Peyer's patch (tissue), 4 donors: ENCODE measurements at regions not wholly inside any gene's neighbourhood (a gene's known extent, or its start where the extent isn't known, plus 50 kb on each side); places are given as distances from the start of the nearest gene placed in this dataset.

Experiments used
- DNase-seq, 3 donors: peaks; one replicate each; pipeline ENCODE4 v3.0.0-alpha.2; 2017 to 2019
- H3K27ac ChIP-seq, 4 donors: fragments of 200-600 bp; sonication (generic); one replicate each; pipeline ENCODE4 v1.5.1; 2016 to 2019
- H3K27me3 ChIP-seq, 2 donors: fragments of 200-600 bp; sonication (generic); one replicate each; pipeline ENCODE4 v1.5.1; 2019
- H3K36me3 ChIP-seq, 3 donors: fragments of 200-600 bp; sonication (generic); one replicate each; pipeline ENCODE4 v1.5.1; 2016 to 2019
- H3K4me1 ChIP-seq, 4 donors: fragments of 200-600 bp; sonication (generic); one replicate each; pipeline ENCODE4 v1.5.1; 2016 to 2019
- H3K4me3 ChIP-seq, 4 donors: fragments of 200-600 bp; sonication (generic); 1 replicate in 3 of 4; 2 replicates in 1 of 4; pipeline ENCODE4 v1.5.1; 2016 to 2019; ENCODE audit warnings: mild to moderate bottlenecking in 1 of 4
- H3K9me3 ChIP-seq, 4 donors: fragments of 200-600 bp; sonication (generic); one replicate each; pipeline ENCODE4 v1.5.1; 2016 to 2019; ENCODE audit warnings: mild to moderate bottlenecking in 1 of 4
- CTCF ChIP-seq, 6 experiments: fragments of 450-650 bp in 4 of 6; fragments of 200-600 bp in 2 of 6; sonication (generic) in 1 of 6; IDR thresholded peaks; one replicate each; pipeline ENCODE4 v1.5.1; 2017 to 2019; ENCODE audit warnings: antibody characterized with exemption in 6 of 6, mild to moderate bottlenecking in 3 of 6, moderate library complexity in 1 of 6
- POLR2A ChIP-seq, 2 donors: fragments of 450-650 bp; IDR thresholded peaks; one replicate each; pipeline ENCODE4 v1.5.1; 2017; ENCODE audit warnings: antibody characterized with exemption in 2 of 2, mild to moderate bottlenecking in 2 of 2, moderate library complexity in 2 of 2

GRCh38 chr1:181387702-181388101 lies 95.6 kb upstream of the CACNA1E start:
- no peak for TF ChIP-seq POLR2A (IDR thresholded peaks at IDR 0.05)
- TF ChIP-seq CTCF (IDR thresholded peaks at IDR 0.05), result no peak
- Histone ChIP-seq H3K36me3 (no peaks in the 10 kb centered on the region), H3K4me1 (no peaks in the 10 kb centered on the region), H3K27me3 (no peaks in the 10 kb centered on the region), H3K4me3 (no peak overlapping the region), H3K9me3 (no peaks in the 10 kb centered on the region), H3K27ac (no peak overlapping the region)
- DNase-seq, result no peak

- DNase-seq, result no peak
- no peak for TF ChIP-seq POLR2A (IDR thresholded peaks at IDR 0.05)
- TF ChIP-seq CTCF (IDR thresholded peaks at IDR 0.05), result no peak
- no peaks in the 10 kb centered on the region for H3K27me3 ChIP-seq
- no peaks in the 10 kb centered on the region for H3K36me3 ChIP-seq
- no peaks in the 10 kb centered on the region for H3K4me1 ChIP-seq
- H3K27ac ChIP-seq, result no peak overlapping the region
- H3K9me3 ChIP-seq, result no peaks in the 10 kb centered on the region
- no peak overlapping the region for H3K4me3 ChIP-seq
Measured at GRCh38 chr1:181390410-181391077, 92.8 kb upstream of the CACNA1E start.

GRCh38 chr1:181391301-181391900 lies 91.9 kb upstream of the CACNA1E start:
- Histone ChIP-seq H3K36me3 (no peaks in the 10 kb centered on the region), H3K27ac (no peak overlapping the region), H3K9me3 (no peaks in the 10 kb centered on the region), H3K27me3 (no peaks in the 10 kb centered on the region), H3K4me1 (no peaks in the 10 kb centered on the region), H3K4me3 (no peak overlapping the region)
- no peak for DNase-seq
- TF ChIP-seq CTCF (IDR thresholded peaks at IDR 0.05) (no peak), POLR2A (IDR thresholded peaks at IDR 0.05) (no peak)

- Histone ChIP-seq H3K27me3 (no peaks in the 10 kb centered on the region), H3K4me3 (no peak overlapping the region), H3K9me3 (no peaks in the 10 kb centered on the region), H3K27ac (no peak overlapping the region), H3K36me3 (no peaks in the 10 kb centered on the region), H3K4me1 (no peaks in the 10 kb centered on the region)
- TF ChIP-seq POLR2A (IDR thresholded peaks at IDR 0.05) (no peak), CTCF (IDR thresholded peaks at IDR 0.05) (no peak)
- DNase-seq, result no peak
Measured at GRCh38 chr1:181392133-181392532, 91.2 kb upstream of the CACNA1E start.

GRCh38 chr1:181392613-181393220 lies 90.6 kb upstream of the CACNA1E start:
- Histone ChIP-seq H3K27me3 (no peaks in the 10 kb centered on the region), H3K27ac (no peak overlapping the region), H3K4me3 (no peak overlapping the region), H3K9me3 (no peaks in the 10 kb centered on the region), H3K4me1 (no peaks in the 10 kb centered on the region), H3K36me3 (no peaks in the 10 kb centered on the region)
- TF ChIP-seq POLR2A (IDR thresholded peaks at IDR 0.05), result no peak
- no peak for DNase-seq

GRCh38 chr1:181394766-181395165 lies 88.6 kb upstream of the CACNA1E start:
- H3K27ac ChIP-seq, result peak overlapping the region in 1 of 4 donors; percentile 35
- no peaks in the 10 kb centered on the region for H3K9me3 ChIP-seq

More at GRCh38 chr1:181394766-181395165, 88.6 kb upstream of the CACNA1E start:
- Histone ChIP-seq H3K4me3 (no peak overlapping the region), H3K27me3 (no peaks in the 10 kb centered on the region), H3K4me1 (no peaks in the 10 kb centered on the region), H3K36me3 (no peaks in the 10 kb centered on the region)
- no peak for DNase-seq
- no peak for TF ChIP-seq CTCF (IDR thresholded peaks at IDR 0.05)
- no peak for TF ChIP-seq POLR2A (IDR thresholded peaks at IDR 0.05)
